GM19025 (cell line): ENCODE measurements at regions not wholly inside any gene's neighbourhood (a gene's known extent, or its start where the extent isn't known, plus 50 kb on each side); places are given as distances from the start of the nearest gene placed in this dataset.

ENCODE experiments used
- ATAC-seq: cut with Tn5 transposase; IDR thresholded peaks from one replicate; pipeline ENCODE4 v1.9.1; 2021; ENCODE audit warnings: mild to moderate bottlenecking, low read depth, moderate library complexity; ENCODE audit not compliant: unreplicated experiment

DNA sequence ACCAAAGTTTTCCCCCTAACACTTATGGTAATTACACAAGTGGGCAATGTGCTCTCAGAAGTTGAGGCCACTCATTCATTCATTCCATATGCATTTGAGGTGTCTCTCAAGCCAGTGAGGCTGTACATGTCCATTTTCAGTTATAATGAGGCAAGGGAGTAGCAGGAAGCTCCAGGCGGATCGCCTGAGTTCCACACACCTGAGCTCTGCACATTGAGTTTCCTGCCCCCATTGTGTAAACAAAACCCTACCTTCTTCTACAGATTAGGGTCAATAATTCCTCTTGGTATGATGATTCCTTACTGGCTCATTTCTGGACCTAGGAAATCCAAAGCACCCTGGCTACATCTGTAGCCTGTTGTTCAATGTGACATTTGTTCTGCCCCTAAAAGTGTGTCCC lies 555.3 kb downstream of the MED13L start:
- ATAC-seq: no peak

GRCh38 chr12:115716551-115716950 lies 560.9 kb downstream of the MED13L start:
- ATAC-seq: no peak

GRCh38 chr12:115712676-115713075 lies 564.8 kb downstream of the MED13L start:
- no peak for ATAC-seq

DNA sequence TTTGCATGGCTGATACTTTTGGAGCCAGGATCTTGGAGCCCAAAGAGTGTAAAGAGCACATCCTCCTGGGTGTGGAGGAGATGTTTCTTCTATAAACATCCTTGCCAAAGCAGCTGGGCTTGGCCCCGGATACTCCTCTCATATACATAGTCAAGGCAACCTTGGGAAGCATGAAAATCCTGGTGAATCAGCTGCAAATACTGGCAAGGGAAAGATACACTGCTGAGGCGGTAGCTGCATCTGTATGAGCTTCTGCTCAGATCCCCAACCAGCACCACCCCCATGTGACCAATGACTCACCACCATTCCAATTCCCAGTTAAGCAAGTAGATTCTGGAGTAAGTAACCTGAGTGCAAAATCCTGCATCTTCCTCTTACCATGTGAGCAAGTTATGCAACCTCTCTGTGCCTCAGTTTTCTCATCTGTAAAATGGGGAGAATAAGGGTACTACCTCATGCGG lies 567.4 kb downstream of the MED13L start:
- ATAC-seq: no peak

- ATAC-seq: no peak
Measured at GRCh38 chr12:115709540-115710011, 567.9 kb downstream of the MED13L start.

GRCh38 chr12:115708801-115709200 lies 568.7 kb downstream of the MED13L start:
- no peak for ATAC-seq

- no peak for ATAC-seq
Measured at GRCh38 chr12:115700896-115701465, 576.5 kb downstream of the MED13L start.

- ATAC-seq: no peak
Measured at GRCh38 chr12:115700081-115700480, 577.4 kb downstream of the MED13L start.

- no peak for ATAC-seq
Measured at GRCh38 chr12:115698257-115698656, 579.2 kb downstream of the MED13L start.

- ATAC-seq: no peak
Measured at GRCh38 chr12:115697340-115697739, 580.2 kb downstream of the MED13L start.

- ATAC-seq: no peak
Measured at GRCh38 chr12:115694564-115694963, 582.9 kb downstream of the MED13L start.

DNA sequence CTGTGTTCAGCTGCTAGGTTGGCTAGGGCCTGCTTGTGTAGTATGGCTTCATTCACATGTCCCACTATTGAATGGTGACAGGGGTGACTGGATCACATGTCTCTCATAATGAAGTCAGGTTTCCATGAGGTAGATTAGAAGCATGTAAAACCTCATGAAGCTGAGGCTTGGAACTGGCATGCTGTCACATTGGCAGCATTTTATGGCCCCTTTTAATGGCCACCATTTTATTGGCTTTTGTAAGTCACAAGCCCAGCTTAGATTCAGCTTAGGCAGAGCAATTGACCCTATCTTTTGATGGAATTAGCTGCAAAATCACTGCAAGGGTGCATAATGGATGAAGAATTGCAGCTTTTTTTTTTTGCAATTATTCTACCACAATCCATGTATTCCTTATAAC lies 583.5 kb downstream of the MED13L start:
- no peak for ATAC-seq

GRCh38 chr12:115691123-115691522 lies 586.4 kb downstream of the MED13L start:
- no peak for ATAC-seq

DNA sequence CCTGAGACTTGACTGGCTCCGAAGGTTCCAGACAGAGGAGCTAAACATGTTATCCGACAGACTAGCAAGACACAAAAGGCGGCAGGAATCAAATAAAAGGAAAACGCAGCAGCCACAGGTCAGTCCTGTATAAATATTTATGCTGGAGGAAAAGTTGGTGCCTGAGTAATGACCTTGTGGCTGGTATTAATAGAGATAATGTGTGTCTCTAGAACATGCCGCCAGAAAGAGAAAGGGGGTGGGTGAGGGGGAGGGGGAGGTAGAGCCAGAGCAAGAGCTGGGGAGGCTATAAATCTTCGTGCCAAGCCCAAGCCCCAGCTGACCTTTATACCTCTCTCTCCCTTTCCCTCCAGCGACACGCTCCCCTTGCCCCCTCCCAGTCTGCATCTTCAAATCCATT lies 590.4 kb downstream of the MED13L start:
- no peak for ATAC-seq

DNA sequence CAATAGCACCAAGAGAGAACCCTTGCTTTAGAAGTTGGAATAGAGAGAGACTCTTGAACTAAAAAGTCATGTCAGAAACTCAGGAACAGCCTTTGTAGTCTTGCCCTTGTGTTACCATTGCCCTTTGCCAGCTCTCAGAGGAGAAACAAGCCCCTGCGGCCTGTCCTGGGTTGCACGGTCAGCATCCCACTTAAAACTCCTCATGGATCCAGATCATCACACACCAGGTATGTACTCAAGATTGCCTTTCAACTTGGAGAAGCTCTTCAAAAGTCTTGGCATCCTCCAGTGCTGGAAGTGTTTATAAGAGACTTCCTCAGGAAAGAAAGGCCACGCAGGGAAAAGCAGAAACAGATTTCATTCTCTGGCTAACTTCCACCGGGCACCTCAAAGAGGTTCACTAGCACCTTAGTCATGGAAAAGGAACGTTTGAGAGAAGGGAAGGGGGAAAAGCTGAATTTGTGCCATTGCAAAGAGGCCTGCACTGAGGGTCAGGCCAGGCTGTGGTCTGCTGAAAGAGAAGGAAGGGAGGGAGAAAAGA lies 594.2 kb downstream of the MED13L start:
- ATAC-seq: no peak

DNA sequence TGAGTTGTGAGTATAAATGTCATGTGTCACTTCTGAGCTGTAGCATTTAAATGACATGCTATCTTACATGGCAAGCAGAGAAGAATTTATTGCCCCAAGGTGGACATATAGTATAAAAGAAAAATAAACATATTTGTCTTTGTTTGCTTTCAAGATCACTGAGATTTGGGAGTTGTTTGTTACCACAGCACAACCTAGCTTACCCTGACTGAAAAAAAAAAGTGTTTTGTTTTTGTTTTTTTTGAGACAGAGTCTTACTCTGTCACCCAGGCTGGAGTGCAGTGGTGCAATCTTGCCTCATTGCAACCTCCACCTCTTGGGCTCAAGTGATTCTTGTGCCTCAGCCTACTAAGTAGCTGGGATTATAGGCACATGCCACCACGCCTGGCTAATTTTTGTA lies 596.5 kb downstream of the MED13L start:
- ATAC-seq: no peak

GRCh38 chr12:115672506-115673080 lies 604.9 kb downstream of the MED13L start:
- ATAC-seq: no peak

GRCh38 chr12:115672086-115672485 lies 605.4 kb downstream of the MED13L start:
- no peak for ATAC-seq

GRCh38 chr12:115670869-115671268 lies 606.6 kb downstream of the MED13L start:
- no peak for ATAC-seq

GRCh38 chr12:115667116-115667515 lies 610.4 kb downstream of the MED13L start:
- no peak for ATAC-seq

GRCh38 chr12:115666168-115666567 lies 611.3 kb downstream of the MED13L start:
- ATAC-seq: no peak

DNA sequence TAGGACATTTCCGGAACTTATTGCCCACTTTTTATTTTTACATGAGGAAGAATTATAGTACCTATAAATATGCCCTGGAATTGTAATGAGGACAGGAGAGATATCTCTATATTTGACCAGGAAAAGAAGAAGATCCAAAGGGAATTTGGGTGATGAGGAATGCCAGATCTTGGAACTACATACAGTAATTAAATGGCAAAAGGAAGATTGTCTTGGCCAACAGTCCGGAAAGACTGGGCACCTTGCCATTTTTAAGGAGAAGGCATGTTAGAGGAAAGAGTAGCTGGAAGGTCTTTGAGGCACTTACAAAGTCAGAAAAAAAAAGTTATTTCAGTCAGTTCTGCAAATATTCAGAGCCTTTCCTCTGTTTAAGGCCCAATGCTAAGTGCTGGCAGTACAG lies 616.4 kb downstream of the MED13L start:
- ATAC-seq: no peak
